LNCaP clone FGC (cell line): ENCODE measurements at regions not wholly inside any gene's neighbourhood (a gene's known extent, or its start where the extent isn't known, plus 50 kb on each side); places are given as distances from the start of the nearest gene placed in this dataset.

ENCODE experiments used
- DNase-seq: peaks from one replicate; pipeline ENCODE4 v3.0.0-alpha.2; 2011; ENCODE audit warnings: low read depth
- H3K4me3 ChIP-seq: 2 replicates; pipeline ENCODE4 v1.5.1; 2011; ENCODE audit warnings: mild to moderate bottlenecking, low read depth, low read length, control low read depth
- CTCF ChIP-seq: IDR thresholded peaks from 2 replicates; pipeline ENCODE4 v1.5.1; 2012; ENCODE audit warnings: mild to moderate bottlenecking; ENCODE audit not compliant: control insufficient read depth, insufficient read depth; ENCODE audit errors: extremely low read depth

- no peak for TF ChIP-seq CTCF
- no peak overlapping the region for H3K4me3 ChIP-seq
- no peak for DNase-seq
Observed at GRCh38 chr15:96802611-96803255, 472.2 kb downstream of the NR2F2 start.

GRCh38 chr15:96804754-96805153 is 474.3 kb downstream of the NR2F2 start:
- no peak for TF ChIP-seq CTCF
- DNase-seq: no peak
- H3K4me3 ChIP-seq: no peak overlapping the region

GRCh38 chr15:96807361-96807760 is 476.9 kb downstream of the NR2F2 start:
- no peak overlapping the region for H3K4me3 ChIP-seq
- no peak for TF ChIP-seq CTCF
- DNase-seq: no peak

DNA sequence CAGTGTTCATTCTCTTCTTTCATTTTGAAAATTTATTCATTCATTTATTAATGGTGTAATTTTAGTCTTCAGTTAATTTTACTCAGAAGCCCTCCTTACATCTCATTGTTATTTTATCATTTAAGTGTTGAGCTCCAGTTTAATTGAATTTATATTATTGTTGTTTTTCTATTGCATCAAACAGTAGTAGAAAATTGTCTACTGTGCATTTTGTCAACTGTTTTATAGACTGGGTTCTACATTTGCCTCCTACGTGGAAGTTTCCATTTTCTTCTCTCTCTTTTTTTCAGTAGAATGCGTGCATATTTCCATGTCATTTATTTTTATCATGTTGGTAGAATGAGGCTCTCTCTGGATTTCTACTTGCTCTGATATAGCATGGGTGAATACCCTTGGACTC is 487.4 kb downstream of the NR2F2 start:
- DNase-seq: no peak
- H3K4me3 ChIP-seq: no peak overlapping the region
- TF ChIP-seq CTCF: no peak

DNA sequence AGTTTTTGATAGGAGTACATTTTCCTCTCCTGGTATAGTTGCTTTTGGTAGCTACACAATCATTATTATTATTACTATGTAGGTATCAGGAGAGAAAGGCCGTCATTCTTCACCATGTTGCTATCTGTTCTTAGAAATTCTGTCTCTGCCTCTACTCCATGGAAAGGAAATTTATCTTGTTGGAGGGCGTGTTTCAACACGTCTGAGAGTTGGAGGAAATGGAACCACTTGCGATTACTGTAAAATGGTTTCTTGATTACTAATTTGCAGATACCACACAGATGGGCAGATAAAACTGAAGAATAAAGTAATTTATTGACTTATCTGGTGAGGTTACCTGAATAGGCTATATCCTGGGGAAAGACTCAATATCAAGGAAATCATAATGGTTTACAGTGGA is 488.4 kb downstream of the NR2F2 start:
- no peak for DNase-seq
- no peak overlapping the region for H3K4me3 ChIP-seq
- no peak for TF ChIP-seq CTCF

DNA sequence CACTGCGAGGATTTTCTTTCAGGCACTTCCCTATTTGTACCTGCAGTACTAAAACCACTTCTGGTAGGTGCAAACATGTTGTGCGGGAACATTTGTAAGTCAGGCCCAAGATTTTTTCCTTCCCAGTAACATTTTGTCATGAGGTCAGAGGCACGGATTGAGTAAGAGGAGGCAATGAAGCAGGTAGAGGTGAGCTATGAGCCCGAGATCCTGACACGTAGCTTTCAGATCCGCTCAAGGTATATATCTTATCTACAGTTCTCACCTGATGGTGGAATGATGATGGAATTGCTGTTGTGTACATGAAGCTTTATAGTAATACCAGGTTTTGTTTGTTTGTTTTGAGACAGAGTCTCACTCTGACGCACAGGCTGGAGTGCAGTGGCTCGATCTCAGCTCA is 497.5 kb downstream of the NR2F2 start:
- H3K4me3 ChIP-seq: no peak overlapping the region
- DNase-seq: no peak
- TF ChIP-seq CTCF: no peak
